ENCODE measurements at regions not wholly inside any gene's neighbourhood (a gene's known extent, or its start where the extent isn't known, plus 50 kb on each side); places are given as distances from the start of the nearest gene placed in this dataset.
"Not testable (repeated sequence)": the region's sequence is repeated elsewhere in the genome, so short reads cannot be mapped to it uniquely, and the experiment has no call there.

- peaks cover 0 to 3% (median 0%) of the 10 kb centered on the region in 5 donors for H3K4me1 ChIP-seq (ENCODE audit: control insufficient read depth in 5 of 5, insufficient read depth in 5 of 5, low read length in 5 of 5)
- H3K9ac ChIP-seq (ENCODE audit: insufficient read depth in 1 of 2, low read length in 2 of 2) = no peak overlapping the region
- TF ChIP-seq CTCF (IDR thresholded peaks at IDR 0.05; ENCODE audit: control extremely low read depth, extremely low read depth) = no peak
- no peak for DNase-seq
- H3K27ac ChIP-seq (ENCODE audit: low read depth in 1 of 2, low read length in 1 of 2) = no peak overlapping the region
- H3K9me3 ChIP-seq (ENCODE audit: control insufficient read depth in 4 of 4, insufficient read depth in 3 of 4, low read length in 3 of 4) = no peaks in the 10 kb centered on the region
- ATAC-seq (ENCODE audit: insufficient read depth, low FRiP score) = no peak
- no peaks in the 10 kb centered on the region for H3K27me3 ChIP-seq (ENCODE audit: control insufficient read depth in 3 of 3, insufficient read depth in 3 of 3, low read length in 2 of 3)
- 88 to 89% methylated on average over 1 of the region's 1 CpG for WGBS, 2 donors
- no peaks in the 10 kb centered on the region for H3K36me3 ChIP-seq (ENCODE audit: control insufficient read depth in 4 of 4, insufficient read depth in 4 of 4, low read length in 4 of 4)
- no peak overlapping the region for H3K4me3 ChIP-seq
These were observed 143.4 kb upstream of the BCL6 start for GRCh38 chr3:187888701-187889100.

- no peak overlapping the region for H3K27ac ChIP-seq (ENCODE audit: low read depth in 1 of 2, low read length in 1 of 2)
These were observed 143.8 kb upstream of the BCL6 start for GRCh38 chr3:187889106-187889505.

GRCh38 chr3:187889601-187890404 lies 144.5 kb upstream of the BCL6 start:
- no peak overlapping the region for H3K4me3 ChIP-seq
- H3K27me3 ChIP-seq (ENCODE audit: control insufficient read depth in 3 of 3, insufficient read depth in 3 of 3, low read length in 2 of 3) = no peaks in the 10 kb centered on the region
- DNase-seq (no peak), ATAC-seq (ENCODE audit: insufficient read depth, low FRiP score) (no peak)
- 81 to 87% methylated on average over 18 to 19 of the region's 20 CpGs for WGBS, 2 donors
- no peak for TF ChIP-seq CTCF (IDR thresholded peaks at IDR 0.05; ENCODE audit: control extremely low read depth, extremely low read depth)
- no peaks in the 10 kb centered on the region for H3K9me3 ChIP-seq (ENCODE audit: control insufficient read depth in 4 of 4, insufficient read depth in 3 of 4, low read length in 3 of 4)
- H3K36me3 ChIP-seq (ENCODE audit: control insufficient read depth in 4 of 4, insufficient read depth in 4 of 4, low read length in 4 of 4) = no peaks in the 10 kb centered on the region
- H3K4me1 ChIP-seq (ENCODE audit: control insufficient read depth in 5 of 5, insufficient read depth in 5 of 5, low read length in 5 of 5) = peaks cover 0 to 3% (median 0%) of the 10 kb centered on the region in 5 donors
- no peak overlapping the region for H3K9ac ChIP-seq (ENCODE audit: insufficient read depth in 1 of 2, low read length in 2 of 2)
- H3K27ac ChIP-seq (ENCODE audit: low read depth in 1 of 2, low read length in 1 of 2) = no peak overlapping the region

More at GRCh38 chr3:187889106-187889505, 143.8 kb upstream of the BCL6 start:
- Histone ChIP-seq H3K4me3 (no peak overlapping the region), H3K36me3 (ENCODE audit: control insufficient read depth in 4 of 4, insufficient read depth in 4 of 4, low read length in 4 of 4) (no peaks in the 10 kb centered on the region), H3K4me1 (ENCODE audit: control insufficient read depth in 5 of 5, insufficient read depth in 5 of 5, low read length in 5 of 5) (peaks cover 0 to 3% (median 0%) of the 10 kb centered on the region in 5 donors), H3K9me3 (ENCODE audit: control insufficient read depth in 4 of 4, insufficient read depth in 3 of 4, low read length in 3 of 4) (no peaks in the 10 kb centered on the region), H3K9ac (ENCODE audit: insufficient read depth in 1 of 2, low read length in 2 of 2) (no peak overlapping the region), H3K27me3 (ENCODE audit: control insufficient read depth in 3 of 3, insufficient read depth in 3 of 3, low read length in 2 of 3) (no peaks in the 10 kb centered on the region)
- TF ChIP-seq CTCF (IDR thresholded peaks at IDR 0.05; ENCODE audit: control extremely low read depth, extremely low read depth) = no peak
- 94 to 95% methylated on average over 4 of the region's 4 CpGs for WGBS, 2 donors
- ATAC-seq (ENCODE audit: insufficient read depth, low FRiP score) (no peak), DNase-seq (no peak)

GRCh38 chr3:187890405-187890752 lies 145.1 kb upstream of the BCL6 start:
- H3K9ac ChIP-seq (ENCODE audit: insufficient read depth in 1 of 2, low read length in 2 of 2); H3K4me1 ChIP-seq (ENCODE audit: control insufficient read depth in 5 of 5, insufficient read depth in 5 of 5, low read length in 5 of 5); DNase-seq; H3K27ac ChIP-seq (ENCODE audit: low read depth in 1 of 2, low read length in 1 of 2); H3K9me3 ChIP-seq (ENCODE audit: control insufficient read depth in 4 of 4, insufficient read depth in 3 of 4, low read length in 3 of 4); H3K4me3 ChIP-seq; ATAC-seq (ENCODE audit: insufficient read depth, low FRiP score); H3K36me3 ChIP-seq (ENCODE audit: control insufficient read depth in 4 of 4, insufficient read depth in 4 of 4, low read length in 4 of 4); H3K27me3 ChIP-seq (ENCODE audit: control insufficient read depth in 3 of 3, insufficient read depth in 3 of 3, low read length in 2 of 3): not testable (repeated sequence)
- WGBS, 2 donors = 82 to 95% methylated on average over 15 of the region's 15 CpGs

Measured in lung (tissue), 11 donors.